IgD-negative memory B cell (primary cell): ENCODE measurements at regions not wholly inside any gene's neighbourhood (a gene's known extent, or its start where the extent isn't known, plus 50 kb on each side); places are given as distances from the start of the nearest gene placed in this dataset.
A peak's percentile ranks its signal among the peaks of the same experiment; 100 is the strongest.

Source experiments
- H3K27ac Mint-ChIP-seq, 3 donors: one replicate each; pipeline ENCODE4 v1.8.0; 2020 to 2022; ENCODE audit warnings: mild to moderate bottlenecking in 3 of 3, mixed read lengths in 3 of 3, moderate library complexity in 1 of 3
- H3K27me3 Mint-ChIP-seq: one replicate; pipeline ENCODE4 v1.8.0; 2021; ENCODE audit warnings: mixed read lengths
- H3K36me3 Mint-ChIP-seq: one replicate; pipeline ENCODE4 v1.8.0; 2020; ENCODE audit warnings: mild to moderate bottlenecking, mixed read lengths
- H3K4me1 Mint-ChIP-seq, 3 donors: one replicate each; pipeline ENCODE4 v1.8.0; 2020 to 2022; ENCODE audit warnings: mixed read lengths in 3 of 3, mild to moderate bottlenecking in 1 of 3
- H3K4me3 Mint-ChIP-seq, 4 donors: one replicate each; pipeline ENCODE4 v1.8.0; 2020 to 2022; ENCODE audit warnings: mild to moderate bottlenecking in 4 of 4, mixed read lengths in 4 of 4, moderate library complexity in 3 of 4
- H3K9me3 Mint-ChIP-seq, 3 donors: one replicate each; pipeline ENCODE4 v1.8.0; 2020 to 2021; ENCODE audit warnings: mixed read lengths in 3 of 3, mild to moderate bottlenecking in 1 of 3

DNA sequence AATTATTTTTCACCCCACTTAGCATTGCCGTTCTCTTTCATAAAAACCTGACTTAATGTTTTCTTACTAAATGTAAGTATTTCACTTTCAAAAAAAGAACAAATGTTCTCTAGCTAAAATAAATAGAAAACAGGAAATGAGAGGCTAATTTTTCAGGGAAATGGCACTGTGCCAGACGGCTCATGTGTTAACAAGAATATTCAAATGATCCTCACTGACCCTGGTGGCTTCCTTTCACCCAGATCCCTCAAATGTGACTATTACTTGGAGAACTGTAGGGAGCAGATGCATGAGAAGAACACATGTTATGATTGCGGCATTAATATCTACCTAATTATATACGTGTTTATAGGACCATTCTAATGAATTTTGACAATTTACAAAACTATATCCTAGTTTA is 827.7 kb downstream of the SOCS6 start:
- Mint-ChIP-seq H3K9me3 (peaks cover 4 to 18% (median 4%) of the 10 kb centered on the region in 3 donors), H3K36me3 (no peaks in the 10 kb centered on the region), H3K27ac (peak overlapping the region in 1 of 3 donors; percentile 49), H3K27me3 (no peaks in the 10 kb centered on the region), H3K4me3 (no peak overlapping the region), H3K4me1 (peaks cover 0 to 2% (median 0%) of the 10 kb centered on the region in 3 donors)

DNA sequence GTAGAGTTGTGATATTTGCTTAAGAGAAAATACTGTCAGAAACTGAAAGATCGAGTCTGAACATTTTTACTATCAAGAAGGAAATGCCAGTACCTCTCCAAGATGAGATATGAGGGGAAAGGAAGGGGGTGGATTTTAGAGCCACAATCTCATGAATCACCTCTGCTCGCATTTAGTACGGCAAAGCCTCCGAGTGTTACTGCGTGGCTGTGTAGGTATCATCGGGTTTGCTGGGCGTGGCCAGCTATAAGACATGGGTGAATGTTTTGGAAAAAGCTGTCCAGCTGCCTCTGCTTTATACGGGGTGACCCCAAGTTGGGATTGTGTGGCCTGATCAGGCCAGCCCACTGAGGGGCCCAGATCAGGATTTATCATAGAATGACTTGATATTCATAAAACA is 826.4 kb downstream of the SOCS6 start:
- Mint-ChIP-seq H3K4me3 (no peak overlapping the region), H3K9me3 (peaks cover 0 to 12% (median under 1%) of the 10 kb centered on the region in 3 donors), H3K27ac (no peak overlapping the region), H3K4me1 (peaks cover 0 to 2% (median 0%) of the 10 kb centered on the region in 3 donors), H3K36me3 (no peaks in the 10 kb centered on the region), H3K27me3 (no peaks in the 10 kb centered on the region)

DNA sequence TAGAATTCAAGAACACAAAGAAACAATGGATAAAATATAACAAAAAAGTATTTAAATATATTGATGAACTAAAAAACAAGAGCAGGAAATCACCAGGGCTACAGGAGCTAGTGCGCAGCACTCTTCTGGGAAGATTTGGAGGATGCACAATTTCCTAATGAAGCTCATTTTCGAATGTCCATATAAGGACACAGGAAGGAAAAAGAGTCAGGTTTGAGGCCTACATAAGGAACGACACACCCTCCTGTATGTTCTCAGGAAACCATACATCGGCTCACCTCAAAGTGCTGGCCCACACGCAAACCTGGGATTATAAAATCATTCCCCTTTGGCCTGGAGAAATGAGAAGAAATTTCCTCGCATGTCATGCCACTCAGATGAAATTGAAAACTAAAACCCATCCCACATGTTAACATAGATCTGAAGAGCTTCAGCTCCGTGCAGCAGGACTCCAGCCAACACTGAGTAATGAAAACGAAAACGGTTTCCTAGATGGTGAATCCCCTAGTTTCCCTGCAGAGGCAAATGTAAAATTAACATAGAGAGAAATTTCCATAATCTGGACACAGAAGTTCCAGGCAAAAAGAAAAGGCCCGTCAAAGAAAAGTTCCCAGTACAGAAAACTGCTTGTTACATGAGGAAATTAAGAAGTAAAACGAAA is 825.8 kb downstream of the SOCS6 start:
- Mint-ChIP-seq H3K4me3 (no peak overlapping the region), H3K4me1 (peaks cover 0 to 2% (median 0%) of the 10 kb centered on the region in 3 donors), H3K36me3 (no peaks in the 10 kb centered on the region), H3K27ac (no peak overlapping the region), H3K27me3 (no peaks in the 10 kb centered on the region), H3K9me3 (peaks cover 0 to 10% (median 0%) of the 10 kb centered on the region in 3 donors)

DNA sequence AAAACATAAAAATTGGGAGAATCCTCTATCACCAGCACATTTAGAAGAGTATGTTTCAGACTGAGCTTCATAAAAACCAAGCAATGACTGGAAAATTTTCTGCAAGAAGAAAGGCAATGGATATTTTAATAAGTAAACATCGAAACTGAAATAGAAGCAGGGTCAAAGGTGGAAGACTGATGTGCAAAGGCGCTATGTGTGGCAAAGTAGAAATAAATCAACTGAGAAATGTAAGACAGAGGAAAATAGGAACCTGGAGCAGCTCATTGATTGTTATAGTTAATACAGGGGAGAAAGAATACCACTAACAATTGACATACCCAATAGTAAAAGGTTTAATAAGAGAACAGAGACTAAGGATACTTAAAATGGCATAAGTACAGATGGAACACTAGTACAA is 818.4 kb downstream of the SOCS6 start:
- Mint-ChIP-seq H3K4me1 (no peaks in the 10 kb centered on the region), H3K27me3 (no peaks in the 10 kb centered on the region), H3K27ac (no peak overlapping the region), H3K36me3 (no peaks in the 10 kb centered on the region), H3K4me3 (no peak overlapping the region), H3K9me3 (peaks cover 0 to 2% (median 0%) of the 10 kb centered on the region in 3 donors)

DNA sequence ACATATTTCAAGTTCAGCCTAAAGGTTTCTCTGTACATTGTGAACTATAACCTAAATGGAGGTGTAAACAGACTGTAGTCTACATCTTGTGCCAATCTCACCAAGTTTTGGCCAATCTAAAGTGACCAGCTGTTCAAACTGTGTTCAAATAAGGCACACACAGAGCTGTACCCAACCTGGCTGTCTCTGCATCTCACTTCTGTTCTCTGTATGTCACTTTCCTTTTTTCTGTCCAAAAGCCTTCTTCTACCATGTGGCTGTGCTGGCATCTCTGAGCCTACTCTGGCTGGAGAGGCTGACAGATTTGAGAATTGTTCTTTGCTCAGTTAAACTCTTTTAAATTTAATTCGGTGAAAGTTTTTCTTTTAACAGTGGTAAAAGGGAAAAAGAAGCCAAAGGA is 817.9 kb downstream of the SOCS6 start:
- peaks cover 0 to 2% (median 0%) of the 10 kb centered on the region in 3 donors for H3K9me3 Mint-ChIP-seq
- H3K36me3 Mint-ChIP-seq = no peaks in the 10 kb centered on the region
- no peaks in the 10 kb centered on the region for H3K4me1 Mint-ChIP-seq
- H3K27me3 Mint-ChIP-seq = no peaks in the 10 kb centered on the region
- H3K4me3 Mint-ChIP-seq = no peak overlapping the region
- no peak overlapping the region for H3K27ac Mint-ChIP-seq

DNA sequence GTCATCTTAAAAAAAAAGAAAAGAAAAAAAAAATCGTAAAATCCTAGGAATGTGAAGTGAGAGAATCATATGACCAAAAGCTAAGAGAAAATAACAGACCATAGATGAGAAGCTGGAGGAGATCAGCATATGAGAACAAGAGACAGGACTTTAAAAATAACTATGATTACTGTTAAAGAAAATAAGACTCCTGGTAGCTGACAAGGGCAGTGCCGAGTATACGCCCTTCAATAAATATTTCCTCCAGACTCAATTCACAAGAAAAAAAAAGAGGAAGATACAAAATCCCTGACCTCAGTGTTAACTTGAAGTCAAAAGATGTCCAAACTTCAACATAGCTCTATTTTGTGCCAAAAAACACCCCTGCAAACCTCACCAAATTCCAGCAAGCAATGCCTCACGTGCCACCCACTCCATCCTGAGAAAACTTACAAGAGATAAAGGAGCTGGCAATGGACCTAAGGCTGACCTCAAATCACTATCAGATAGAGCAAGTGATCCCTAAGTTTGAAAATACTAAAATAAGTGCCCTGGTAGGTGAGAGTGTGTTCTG is 817.2 kb downstream of the SOCS6 start:
- Mint-ChIP-seq H3K27ac (no peak overlapping the region), H3K4me3 (no peak overlapping the region), H3K9me3 (peaks cover 0 to 2% (median 0%) of the 10 kb centered on the region in 3 donors), H3K36me3 (no peaks in the 10 kb centered on the region), H3K27me3 (no peaks in the 10 kb centered on the region), H3K4me1 (no peaks in the 10 kb centered on the region)

DNA sequence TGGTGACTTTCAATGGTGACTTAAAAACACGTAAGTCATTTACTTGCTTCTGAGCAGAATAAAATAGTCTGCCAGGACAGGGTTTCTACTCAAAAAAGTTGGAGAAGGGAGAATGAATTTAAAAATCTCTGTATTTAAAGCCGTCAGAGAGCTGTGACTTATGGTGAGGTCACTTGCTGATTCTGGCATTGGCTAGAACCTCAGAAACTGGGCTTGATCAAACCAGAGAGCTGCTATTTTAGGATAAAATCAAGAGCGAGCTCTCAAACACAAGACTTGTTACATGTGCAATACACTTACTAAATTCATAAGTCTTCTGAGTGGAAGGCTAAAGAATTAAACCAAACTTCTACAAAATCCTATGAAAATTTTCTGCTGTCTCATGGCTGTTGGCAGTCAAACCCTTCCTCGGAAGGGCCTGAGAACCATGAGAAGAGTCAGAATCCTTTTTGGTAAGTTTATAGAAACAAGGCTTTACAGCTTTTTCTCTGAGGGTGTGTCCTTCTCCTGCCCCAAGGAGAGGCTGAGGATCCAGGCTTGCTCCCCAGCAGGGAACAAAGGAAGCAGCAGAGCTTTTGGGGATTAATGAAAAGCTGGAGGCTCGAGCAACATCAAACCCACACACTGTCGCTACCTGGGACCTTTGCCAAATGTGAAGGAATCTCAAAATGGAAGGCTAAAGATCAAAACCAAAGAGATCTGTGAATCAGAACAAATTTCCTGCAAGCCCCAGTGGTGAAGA is 816.4 kb downstream of the SOCS6 start:
- Mint-ChIP-seq H3K9me3 (peaks cover 0 to 2% (median 1%) of the 10 kb centered on the region in 3 donors), H3K4me1 (no peaks in the 10 kb centered on the region), H3K36me3 (no peaks in the 10 kb centered on the region), H3K4me3 (no peak overlapping the region), H3K27ac (no peak overlapping the region), H3K27me3 (no peaks in the 10 kb centered on the region)

DNA sequence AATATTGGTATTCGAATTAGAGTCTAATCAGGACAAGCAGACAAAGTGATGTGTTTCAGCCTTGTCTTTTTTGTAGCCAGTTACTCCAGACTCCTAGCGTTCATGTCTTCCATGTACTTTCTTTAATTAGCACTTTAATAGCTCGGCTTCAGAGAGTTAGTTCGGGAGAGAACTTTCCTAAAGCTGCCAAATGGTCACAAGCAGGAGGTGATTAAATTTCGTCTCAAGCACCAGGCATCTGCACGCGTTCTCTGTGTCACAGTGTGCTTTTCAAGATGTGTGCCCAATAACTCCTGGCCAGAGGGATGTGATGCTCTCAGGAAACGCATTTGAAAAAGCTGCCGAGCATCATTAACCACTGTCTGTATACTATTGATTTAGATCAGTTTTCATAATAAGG is 790.8 kb downstream of the SOCS6 start:
- Mint-ChIP-seq H3K4me3 (no peak overlapping the region), H3K36me3 (no peaks in the 10 kb centered on the region), H3K4me1 (no peaks in the 10 kb centered on the region), H3K9me3 (peaks cover 0 to 4% (median 2%) of the 10 kb centered on the region in 3 donors), H3K27me3 (no peaks in the 10 kb centered on the region), H3K27ac (peak overlapping the region in 1 of 3 donors; percentile 11)

DNA sequence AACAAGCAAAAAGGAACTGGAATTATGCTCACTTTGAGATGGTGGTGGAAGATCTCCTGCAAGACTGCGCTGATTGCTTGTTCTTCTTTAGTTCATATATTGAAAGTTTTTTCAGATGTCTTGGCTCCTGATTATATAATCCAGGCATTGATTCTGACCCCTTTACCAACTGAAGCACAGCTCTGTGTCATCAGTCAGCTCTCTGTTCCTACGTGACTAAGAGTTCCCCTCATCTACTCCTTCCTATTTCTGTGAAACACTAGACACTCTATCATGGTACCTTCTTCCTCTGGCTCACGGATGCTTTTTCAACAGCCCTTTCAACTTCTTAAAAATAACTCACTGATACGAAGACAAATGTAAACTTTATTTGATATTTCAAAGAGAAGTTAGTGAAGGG is 788.6 kb downstream of the SOCS6 start:
- no peaks in the 10 kb centered on the region for H3K27me3 Mint-ChIP-seq
- peaks cover 0 to 4% (median 2%) of the 10 kb centered on the region in 3 donors for H3K9me3 Mint-ChIP-seq
- no peak overlapping the region for H3K4me3 Mint-ChIP-seq
- H3K4me1 Mint-ChIP-seq = no peaks in the 10 kb centered on the region
- no peak overlapping the region for H3K27ac Mint-ChIP-seq
- no peaks in the 10 kb centered on the region for H3K36me3 Mint-ChIP-seq

DNA sequence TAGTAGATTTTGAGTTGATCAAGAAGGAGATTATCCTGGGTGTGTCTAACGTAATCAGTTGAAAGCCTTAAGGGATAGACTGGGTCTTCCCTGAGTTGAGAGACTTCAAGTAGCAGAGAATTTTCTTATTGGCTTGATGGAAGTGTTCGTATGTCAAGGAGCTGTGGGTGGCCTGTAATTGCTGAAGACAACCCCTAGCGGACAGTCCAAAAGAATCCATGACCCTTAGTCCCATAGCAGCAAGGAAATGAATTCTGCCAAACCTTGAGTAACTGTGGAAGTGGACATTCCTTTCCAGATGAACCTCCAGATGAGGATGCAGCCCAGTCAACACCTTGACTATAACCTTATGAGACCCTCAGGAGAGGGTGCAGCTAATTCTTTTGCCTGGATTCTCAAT is 786.3 kb downstream of the SOCS6 start:
- no peak overlapping the region for H3K4me3 Mint-ChIP-seq
- H3K36me3 Mint-ChIP-seq = no peaks in the 10 kb centered on the region
- no peaks in the 10 kb centered on the region for H3K27me3 Mint-ChIP-seq
- H3K27ac Mint-ChIP-seq = no peak overlapping the region
- peaks cover 0 to 5% (median 2%) of the 10 kb centered on the region in 3 donors for H3K9me3 Mint-ChIP-seq
- no peaks in the 10 kb centered on the region for H3K4me1 Mint-ChIP-seq

DNA sequence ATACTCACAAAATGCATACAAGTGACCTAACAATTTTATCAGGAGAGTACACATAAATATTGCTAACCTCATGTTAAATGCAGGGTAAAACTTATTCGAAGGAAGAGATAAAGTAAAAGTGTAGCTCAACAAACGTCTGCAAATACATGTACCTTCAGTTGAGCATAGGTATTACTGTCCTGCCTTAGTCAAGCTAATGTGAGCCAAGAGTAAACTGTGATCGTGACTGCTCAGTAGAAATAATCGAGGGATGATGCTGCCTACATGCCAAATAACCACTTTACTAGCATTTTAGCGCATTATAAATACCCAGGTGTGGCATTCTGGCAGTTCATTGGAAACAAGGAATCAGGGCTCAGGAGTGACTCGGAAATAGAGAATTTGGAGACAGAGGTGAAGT is 779.5 kb downstream of the SOCS6 start:
- Mint-ChIP-seq H3K36me3 (no peaks in the 10 kb centered on the region), H3K4me1 (no peaks in the 10 kb centered on the region), H3K9me3 (peaks cover 0 to 3% (median 1%) of the 10 kb centered on the region in 3 donors), H3K27ac (no peak overlapping the region), H3K4me3 (no peak overlapping the region), H3K27me3 (no peaks in the 10 kb centered on the region)

DNA sequence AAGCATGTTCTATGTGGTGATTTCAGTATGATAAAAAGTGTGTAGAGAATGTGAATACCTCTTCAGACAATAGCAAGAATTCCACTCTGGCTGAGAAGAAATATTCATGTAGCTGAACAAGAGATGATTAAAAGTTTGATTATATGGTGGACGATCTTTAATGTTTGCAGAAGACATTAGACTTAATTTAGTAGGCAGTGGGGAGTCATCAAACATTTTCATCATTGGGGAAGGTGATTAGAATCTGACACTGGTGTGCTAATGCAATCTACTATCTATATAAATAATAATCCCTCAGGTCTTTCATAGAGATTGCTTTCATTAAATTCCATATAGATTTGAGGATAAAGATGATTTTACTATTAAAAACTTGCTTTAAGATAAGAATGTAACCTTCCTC is 761.0 kb downstream of the SOCS6 start:
- Mint-ChIP-seq H3K36me3 (no peaks in the 10 kb centered on the region), H3K27me3 (peaks cover 2% of the 10 kb centered on the region), H3K4me1 (no peaks in the 10 kb centered on the region), H3K4me3 (no peak overlapping the region), H3K9me3 (peaks cover 0 to 1% (median 0%) of the 10 kb centered on the region in 3 donors), H3K27ac (no peak overlapping the region)

DNA sequence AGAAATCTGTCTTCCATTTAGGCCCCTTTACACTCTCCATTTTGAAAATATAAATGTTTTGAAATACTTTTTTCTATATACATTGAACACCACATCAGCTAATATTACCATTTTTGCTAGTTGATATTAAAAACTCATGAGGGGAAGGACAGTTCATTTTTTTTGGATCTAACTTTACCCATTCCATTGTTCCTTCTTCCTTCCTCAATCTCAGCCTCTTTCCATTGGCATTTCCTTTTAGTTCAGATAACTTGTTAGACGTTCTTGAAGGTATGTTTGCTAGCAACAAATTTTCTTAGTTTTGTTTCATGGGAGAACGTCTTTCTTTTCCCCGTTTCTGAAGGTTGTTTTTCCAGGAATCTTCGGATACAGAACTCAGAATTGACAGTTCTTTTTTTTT is 759.0 kb downstream of the SOCS6 start:
- Mint-ChIP-seq H3K27me3 (peaks cover 2% of the 10 kb centered on the region), H3K9me3 (peaks cover 0 to 1% (median 0%) of the 10 kb centered on the region in 3 donors), H3K27ac (no peak overlapping the region), H3K4me3 (no peak overlapping the region), H3K4me1 (no peaks in the 10 kb centered on the region), H3K36me3 (no peaks in the 10 kb centered on the region)

DNA sequence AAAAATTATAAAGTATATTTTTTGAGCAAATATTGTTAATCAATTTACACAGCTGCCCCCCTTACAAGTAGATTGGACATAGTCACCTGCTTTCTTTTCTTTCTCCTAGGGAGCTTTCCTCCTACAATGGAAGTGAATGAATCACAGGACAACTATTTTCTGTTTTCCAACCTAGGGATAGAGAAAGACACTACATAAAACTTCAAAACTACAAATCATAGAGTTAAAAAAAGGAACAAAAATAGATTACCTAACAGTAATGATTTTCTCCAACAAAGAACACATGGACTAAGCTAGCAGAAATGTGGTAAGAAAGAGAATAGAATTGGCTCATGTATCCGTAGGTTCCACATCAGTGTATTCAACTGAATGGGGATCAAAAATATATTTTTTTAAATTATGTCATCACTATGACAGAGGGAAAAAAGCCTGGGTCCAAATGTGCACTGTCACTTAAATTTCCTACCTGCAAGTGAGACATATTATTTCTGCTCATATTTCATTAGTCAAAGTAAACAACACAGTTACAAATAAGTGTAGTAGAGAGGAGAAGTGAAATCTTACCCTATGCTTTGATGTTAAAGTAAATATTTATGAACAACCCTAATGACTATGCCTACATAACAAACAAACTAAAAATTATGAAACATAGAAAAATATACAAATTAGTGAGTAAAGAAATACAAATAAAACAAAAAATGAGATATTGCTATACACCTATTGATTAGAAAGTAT is 756.7 kb downstream of the SOCS6 start:
- Mint-ChIP-seq H3K27me3 (peaks cover 2% of the 10 kb centered on the region), H3K9me3 (peaks cover 0 to 1% (median 0%) of the 10 kb centered on the region in 3 donors), H3K36me3 (no peaks in the 10 kb centered on the region), H3K4me1 (no peaks in the 10 kb centered on the region), H3K4me3 (no peak overlapping the region), H3K27ac (no peak overlapping the region)

DNA sequence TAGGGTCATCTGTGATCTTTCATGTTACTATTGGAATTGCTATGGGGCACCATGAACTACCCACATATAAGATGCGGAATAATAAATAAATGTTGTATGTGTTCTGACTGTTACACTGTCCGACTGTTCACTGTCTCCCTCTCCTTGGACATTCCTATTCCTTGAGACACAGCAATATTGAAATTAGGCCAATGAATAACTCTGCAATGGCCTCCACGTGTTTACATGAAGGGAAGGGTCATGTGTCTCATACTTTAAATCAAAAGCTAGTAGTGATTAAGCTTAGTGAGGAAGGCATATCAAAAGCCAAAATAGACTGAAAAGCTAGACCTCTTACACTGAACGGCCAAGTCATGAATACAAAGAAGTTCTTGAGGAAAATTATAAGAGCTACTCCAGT is 751.3 kb downstream of the SOCS6 start:
- no peaks in the 10 kb centered on the region for H3K27me3 Mint-ChIP-seq

More for the DNA sequence above, 751.3 kb downstream of the SOCS6 start:
- H3K4me1 Mint-ChIP-seq = no peaks in the 10 kb centered on the region
- no peak overlapping the region for H3K4me3 Mint-ChIP-seq
- no peak overlapping the region for H3K27ac Mint-ChIP-seq
- H3K9me3 Mint-ChIP-seq = peaks cover 0 to 1% (median 0%) of the 10 kb centered on the region in 3 donors
- no peaks in the 10 kb centered on the region for H3K36me3 Mint-ChIP-seq
